HCT116 (cell line): ENCODE measurements at regions not wholly inside any gene's neighbourhood (a gene's known extent, or its start where the extent isn't known, plus 50 kb on each side); places are given as distances from the start of the nearest gene placed in this dataset.

Source experiments
- ATAC-seq: fragments of 200-7000 bp; cut with Tn5 transposase; 2 replicates; pipeline ENCODE4 v1.9.1; 2020; ENCODE audit warnings: mild to moderate bottlenecking, moderate library complexity
- BruUV-seq: library from RNA; stranded (reverse); fragments of 400-500 nt; replicated peaks from 2 replicates; lab custom pipeline; 2021; lab: Mats Ljungman, UMichigan
- CTCF ChIA-PET: fragments of 300-600 bp; sonication (Branson Sonifier 250); formaldehyde crosslinking; loops from one replicate; lab custom pipeline; 2021; ENCODE audit warnings: antibody characterized with exemption; lab: Charles Lee
- POLR2A ChIA-PET: fragments of 300-600, 350-600 bp; sonication (Branson Sonifier 250); formaldehyde crosslinking; loops from one replicate; lab custom pipeline; 2021; ENCODE audit warnings: antibody characterized with exemption; lab: Charles Lee
- RAD21 ChIA-PET, 2 experiments: fragments of 300-600 bp; sonication (Branson Sonifier 250); formaldehyde crosslinking; loops; one replicate each; lab custom pipeline; 2023; ENCODE audit warnings: low total read pairs in 2 of 2; ENCODE audit not compliant: uncharacterized antibody in 2 of 2, unreplicated experiment in 2 of 2, low non-redundant PET in 1 of 2; lab: Charles Lee
- DNase-seq: peaks from one replicate; pipeline ENCODE4 v3.0.0-alpha.2; 2010; ENCODE audit warnings: low read depth, low spot score
- H2AFZ ChIP-seq: fragments of 200-600 bp; shearing (Covaris generic), sonication (generic); 2 replicates; pipeline ENCODE4 v1.6.1; 2017; ENCODE audit warnings: low read depth, mixed run types, mixed read lengths, antibody characterized with exemption, low read length; ENCODE audit not compliant: poor library complexity, severe bottlenecking
- H3K27ac ChIP-seq: 2 replicates; pipeline ENCODE4 v1.5.1; 2012; ENCODE audit warnings: low read depth, low read length
- H3K27me3 ChIP-seq: fragments of 200-600 bp; sonication (generic); 2 replicates; pipeline ENCODE4 v1.6.1; 2016; ENCODE audit warnings: mixed run types, low read length, mixed read lengths; ENCODE audit not compliant: insufficient read depth
- H3K36me3 ChIP-seq, 2 experiments: fragments of 200-500 bp in 1 of 2; fragments of 200-600 bp in 1 of 2; sonication (Bioruptor generic) in 1 of 2; sonication (generic) in 1 of 2; 2 replicates each; pipeline versions ENCODE4 v1.5.1 to v1.6.1; 2014 to 2016; ENCODE audit warnings: low read length in 2 of 2, inconsistent platforms in 1 of 2, mixed read lengths in 1 of 2, mixed run types in 1 of 2; ENCODE audit not compliant: insufficient read depth in 2 of 2, control insufficient read depth in 1 of 2
- H3K4me1 ChIP-seq, 2 experiments: fragments of 200-600 bp in 1 of 2; sonication (generic) in 1 of 2; 2 replicates each; pipeline versions ENCODE4 v1.5.1 to v1.6.1; 2012 to 2017; ENCODE audit warnings: low read length in 2 of 2, inconsistent platforms in 1 of 2, mild to moderate bottlenecking in 1 of 2, mixed read lengths in 1 of 2, mixed run types in 1 of 2, moderate library complexity in 1 of 2; ENCODE audit not compliant: insufficient read depth in 2 of 2, control insufficient read depth in 1 of 2
- H3K4me2 ChIP-seq: fragments of 200-600 bp; sonication (generic); 2 replicates; pipeline ENCODE4 v1.6.1; 2017; ENCODE audit warnings: mixed run types, low read length, mixed read lengths
- H3K4me3 ChIP-seq, 2 experiments: fragments of 200-600 bp in 1 of 2; sonication (generic) in 1 of 2; replicated peaks in 1 of 2; 2 replicates each; pipeline ENCODE4 v1.5.1; 2011 to 2016; ENCODE audit warnings: low read length in 2 of 2, control low read depth in 1 of 2, low read depth in 1 of 2, mild to moderate bottlenecking in 1 of 2, mixed read lengths in 1 of 2, mixed run types in 1 of 2
- H3K79me2 ChIP-seq: fragments of 200-600 bp; sonication (generic); 2 replicates; pipeline ENCODE4 v1.6.1; 2017; ENCODE audit warnings: mild to moderate bottlenecking, mixed run types, low read length, moderate library complexity, mixed read lengths; ENCODE audit not compliant: insufficient read depth
- H3K9ac ChIP-seq: fragments of 200-600 bp; sonication (generic); 2 replicates; pipeline ENCODE4 v1.6.1; 2016; ENCODE audit warnings: low read length, mixed read lengths
- H3K9me2 ChIP-seq: fragments of 200-600 bp; sonication (generic), shearing (Covaris generic); 2 replicates; pipeline ENCODE4 v1.6.1; 2017; ENCODE audit warnings: mixed run types, mild to moderate bottlenecking, moderate library complexity; ENCODE audit not compliant: insufficient read depth
- H3K9me3 ChIP-seq, 2 experiments: fragments of 200-500 bp in 1 of 2; fragments of 200-600 bp in 1 of 2; sonication (Bioruptor generic) in 1 of 2; sonication (generic) in 1 of 2; 2 replicates each; pipeline ENCODE4 v1.6.1; 2014 to 2017; ENCODE audit warnings: low read length in 2 of 2, mixed read lengths in 2 of 2, inconsistent platforms in 1 of 2, low read depth in 1 of 2, mild to moderate bottlenecking in 1 of 2, mixed run types in 1 of 2, moderate library complexity in 1 of 2; ENCODE audit not compliant: control insufficient read depth in 1 of 2, insufficient read depth in 1 of 2
- H4K20me1 ChIP-seq: fragments of 200-600 bp; sonication (generic), shearing (Covaris generic); 2 replicates; pipeline ENCODE4 v1.6.1; 2017; ENCODE audit warnings: mixed run types, mild to moderate bottlenecking, moderate library complexity; ENCODE audit not compliant: insufficient read depth
- ATF3 ChIP-seq: IDR thresholded peaks from 2 replicates; pipeline ENCODE4 v1.6.1; 2012
- CBX3 ChIP-seq: IDR thresholded peaks from 2 replicates; pipeline ENCODE4 v1.6.1; 2012; ENCODE audit warnings: low read depth
- EGR1 ChIP-seq: IDR thresholded peaks from 2 replicates; pipeline ENCODE4 v1.6.1; 2012; ENCODE audit warnings: low read depth
- EZH2phosphoT487 ChIP-seq: fragments of 200-600 bp; IDR thresholded peaks from 2 replicates; pipeline ENCODE4 v1.6.1; 2018; ENCODE audit warnings: antibody characterized with exemption, borderline replicate concordance
- RAD21 ChIP-seq: IDR thresholded peaks from 2 replicates; pipeline ENCODE4 v1.6.1; 2012; ENCODE audit warnings: low read depth, mild to moderate bottlenecking
- SIN3A ChIP-seq: IDR thresholded peaks from 2 replicates; pipeline ENCODE4 v1.6.1; 2012; ENCODE audit warnings: low read depth
- intact Hi-C: fragments of 100-400 bp; cut with micrococcal nuclease; formaldehyde crosslinking; loops from 2 replicates; pipeline ENCODE4 v1.10.0; 2022
- TF ChIP-seq, protein P1 (sequence below), 3 experiments: fragments of 200-600 bp in 1 of 3; sonication (generic) in 1 of 3; IDR thresholded peaks in 2 of 3; conservative IDR thresholded peaks in 1 of 3; 2 replicates each; pipeline ENCODE4 v1.5.1; 2012 to 2017; ENCODE audit warnings: low read depth in 2 of 3, low read length in 2 of 3, antibody characterized with exemption in 1 of 3, borderline replicate concordance in 1 of 3, control low read depth in 1 of 3, mild to moderate bottlenecking in 1 of 3, mixed read lengths in 1 of 3, mixed run types in 1 of 3, moderate library complexity in 1 of 3; ENCODE audit not compliant: insufficient read depth in 1 of 3

DNA sequence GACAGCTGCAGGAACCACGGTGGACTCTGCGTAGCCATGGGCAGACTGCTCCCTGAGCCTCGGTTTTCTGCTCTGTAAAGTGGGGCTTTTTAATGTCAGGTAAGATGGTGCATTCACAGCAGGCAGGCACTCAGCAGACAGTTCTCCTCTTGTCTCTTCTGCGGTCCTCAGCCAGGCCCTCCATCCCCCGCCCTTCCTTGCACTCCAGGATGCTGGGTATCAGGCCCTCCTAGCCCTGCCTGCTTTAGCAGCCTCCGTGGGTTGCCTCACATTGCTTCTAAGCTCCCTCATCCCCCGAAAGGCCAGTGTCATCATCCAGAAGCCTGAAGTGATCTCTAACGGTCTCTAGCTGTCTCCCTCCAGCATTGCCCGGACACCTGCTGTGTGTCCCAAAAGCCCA is 115.7 kb downstream of the WNT7A start:
- no peaks in the 10 kb centered on the region for H3K27me3 ChIP-seq
- no peak overlapping the region for H3K4me2 ChIP-seq
- ChIA-PET POLR2A (no interaction called here), CTCF (interaction anchor here (1.0 to 1.5 kb wide), 2 partner anchors 17 to 121 kb away, joined by 3 read pairs; no protein-coding TSS in a partner anchor), RAD21 (no interaction called here)
- no peaks in the 10 kb centered on the region for H3K36me3 ChIP-seq
- intact Hi-C loops = loop anchor here (10.0 kb wide), 1 partner anchor 121 kb away; the partner anchor contains the start of gene WNT7A
- no peaks in the 10 kb centered on the region for H3K79me2 ChIP-seq
- H3K4me1 ChIP-seq = no peaks in the 10 kb centered on the region
- no peaks in the 10 kb centered on the region for H3K9me3 ChIP-seq
- no peak for DNase-seq
- H3K4me3 ChIP-seq = no peak overlapping the region
- no peak for TF ChIP-seq EGR1
- no peak for ATAC-seq
- BruUV-seq = no TSS peak
- no peaks in the 10 kb centered on the region for H3K9me2 ChIP-seq
- no peak overlapping the region for H3K27ac ChIP-seq
- H3K9ac ChIP-seq = no peak overlapping the region
- no peak overlapping the region for H2AFZ ChIP-seq
- H4K20me1 ChIP-seq = no peaks in the 10 kb centered on the region

DNA sequence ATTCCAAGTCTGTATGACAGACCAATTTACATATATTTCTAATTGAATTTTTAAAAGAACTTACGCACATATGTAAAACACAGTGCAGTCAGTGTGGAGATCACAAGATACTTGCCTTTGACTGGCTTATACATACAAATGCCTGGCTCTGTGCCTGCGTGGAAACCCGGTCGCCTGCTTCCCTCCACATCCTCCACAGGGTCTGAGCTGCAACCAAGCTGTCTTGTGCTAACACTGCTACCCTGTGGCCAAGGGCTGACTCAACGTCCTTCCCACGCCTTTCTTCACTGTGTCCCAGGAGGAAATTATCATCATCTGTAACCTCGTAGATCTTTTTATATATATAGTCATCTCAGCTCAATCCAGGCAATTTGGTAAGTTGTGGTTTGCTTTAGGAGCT is 117.0 kb downstream of the WNT7A start:
- H3K4me2 ChIP-seq = no peak overlapping the region
- H3K4me3 ChIP-seq = no peak overlapping the region
- H3K9me3 ChIP-seq = no peaks in the 10 kb centered on the region
- BruUV-seq = no TSS peak
- DNase-seq (peak; percentile 4), ATAC-seq (no peak)
- H2AFZ ChIP-seq = no peak overlapping the region
- intact Hi-C loops = loop anchor here (10.0 kb wide), 1 partner anchor 122 kb away; the partner anchor contains the start of gene WNT7A
- no peaks in the 10 kb centered on the region for H4K20me1 ChIP-seq
- no peak overlapping the region for H3K27ac ChIP-seq
- H3K27me3 ChIP-seq = no peaks in the 10 kb centered on the region
- H3K9ac ChIP-seq = no peak overlapping the region
- no peaks in the 10 kb centered on the region for H3K36me3 ChIP-seq
- CTCF ChIA-PET = interaction anchor here (0.7 to 1.5 kb wide), 2 partner anchors 18 to 105 kb away, joined by 3 read pairs; no protein-coding TSS in a partner anchor
- TF ChIP-seq SIN3A (no peak), CBX3 (0 out of 2 replicates have a peak, but pooled peaks have one; percentile 44), ATF3 (no peak), RAD21 (peak; percentile 21; the same call in 1 of the 2 replicates), EGR1 (no peak), EZH2phosphoT487 (no peak)
- TF ChIP-seq, protein P1, sequence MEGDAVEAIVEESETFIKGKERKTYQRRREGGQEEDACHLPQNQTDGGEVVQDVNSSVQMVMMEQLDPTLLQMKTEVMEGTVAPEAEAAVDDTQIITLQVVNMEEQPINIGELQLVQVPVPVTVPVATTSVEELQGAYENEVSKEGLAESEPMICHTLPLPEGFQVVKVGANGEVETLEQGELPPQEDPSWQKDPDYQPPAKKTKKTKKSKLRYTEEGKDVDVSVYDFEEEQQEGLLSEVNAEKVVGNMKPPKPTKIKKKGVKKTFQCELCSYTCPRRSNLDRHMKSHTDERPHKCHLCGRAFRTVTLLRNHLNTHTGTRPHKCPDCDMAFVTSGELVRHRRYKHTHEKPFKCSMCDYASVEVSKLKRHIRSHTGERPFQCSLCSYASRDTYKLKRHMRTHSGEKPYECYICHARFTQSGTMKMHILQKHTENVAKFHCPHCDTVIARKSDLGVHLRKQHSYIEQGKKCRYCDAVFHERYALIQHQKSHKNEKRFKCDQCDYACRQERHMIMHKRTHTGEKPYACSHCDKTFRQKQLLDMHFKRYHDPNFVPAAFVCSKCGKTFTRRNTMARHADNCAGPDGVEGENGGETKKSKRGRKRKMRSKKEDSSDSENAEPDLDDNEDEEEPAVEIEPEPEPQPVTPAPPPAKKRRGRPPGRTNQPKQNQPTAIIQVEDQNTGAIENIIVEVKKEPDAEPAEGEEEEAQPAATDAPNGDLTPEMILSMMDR (IDR thresholded peaks at IDR 0.05 in 2 of 3, conservative IDR thresholded peaks at IDR 0.05 in 1 of 3; ENCODE audit: borderline replicate concordance in 1 of 3, insufficient read depth in 1 of 3, low read depth in 2 of 3, low read length in 2 of 3) = peak in 2 of 3 experiments; percentile 32 to 41; a peak in 3 of 6 replicates
- H3K79me2 ChIP-seq = no peaks in the 10 kb centered on the region
- POLR2A ChIA-PET = no interaction called here
- H3K9me2 ChIP-seq = no peaks in the 10 kb centered on the region
- RAD21 ChIA-PET = no interaction called here
- no peaks in the 10 kb centered on the region for H3K4me1 ChIP-seq
